ENCODE measurements at regions not wholly inside any gene's neighbourhood (a gene's known extent, or its start where the extent isn't known, plus 50 kb on each side); places are given as distances from the start of the nearest gene placed in this dataset.

- TF ChIP-seq CTCF (IDR thresholded peaks at IDR 0.05) (no peak), REST (IDR thresholded peaks at IDR 0.05; ENCODE audit: insufficient read depth in 1 of 2, low read depth in 2 of 2, low read length in 1 of 2) (no peak), POLR2AphosphoS5 (IDR thresholded peaks at IDR 0.05; ENCODE audit: low read depth, low read length) (no peak), SIN3A (IDR thresholded peaks at IDR 0.05; ENCODE audit: borderline replicate concordance, insufficient read depth, low read depth, low read length) (no peak)
These were observed 55.3 kb downstream of the NOG start for GRCh38 chr17:56648806-56649205.

Measured in Panc1 (cell line).